AG04450 (cell line): ENCODE measurements at regions not wholly inside any gene's neighbourhood (a gene's known extent, or its start where the extent isn't known, plus 50 kb on each side); places are given as distances from the start of the nearest gene placed in this dataset.

Experiments
- CTCF ChIA-PET: fragments of 300-600, 350-600 bp; formaldehyde crosslinking; extraction: SDS; loops from one replicate; lab custom pipeline; 2022; ENCODE audit warnings: antibody characterized with exemption, inconsistent platforms; lab: Charles Lee
- POLR2A ChIA-PET: fragments of 350-600 bp; formaldehyde crosslinking; extraction: SDS; loops from one replicate; lab custom pipeline; 2021; ENCODE audit warnings: antibody characterized with exemption, inconsistent platforms; lab: Yijun Ruan, JAX
- DNase-seq: peaks from one replicate; pipeline ENCODE4 v3.0.0-alpha.2; 2011; ENCODE audit warnings: low read depth, low spot score
- H3K27ac ChIP-seq: one replicate; pipeline ENCODE4 v1.5.1; 2012; ENCODE audit warnings: low read depth, low read length, control low read depth
- H3K27me3 ChIP-seq: one replicate; pipeline ENCODE4 v1.6.0; 2012; ENCODE audit warnings: low read length; ENCODE audit not compliant: control insufficient read depth, insufficient read depth
- H3K4me3 ChIP-seq: 2 replicates; pipeline ENCODE4 v1.5.1; 2011; ENCODE audit warnings: mild to moderate bottlenecking, low read depth, low read length, control low read depth
- H3K9me3 ChIP-seq: 2 replicates; pipeline ENCODE4 v1.5.1; 2012; ENCODE audit warnings: low read length; ENCODE audit not compliant: control insufficient read depth, insufficient read depth
- CTCF ChIP-seq: IDR thresholded peaks from 2 replicates; pipeline ENCODE4 v1.5.1; 2011; ENCODE audit warnings: low read depth, low read length, control low read depth, inconsistent platforms

DNA sequence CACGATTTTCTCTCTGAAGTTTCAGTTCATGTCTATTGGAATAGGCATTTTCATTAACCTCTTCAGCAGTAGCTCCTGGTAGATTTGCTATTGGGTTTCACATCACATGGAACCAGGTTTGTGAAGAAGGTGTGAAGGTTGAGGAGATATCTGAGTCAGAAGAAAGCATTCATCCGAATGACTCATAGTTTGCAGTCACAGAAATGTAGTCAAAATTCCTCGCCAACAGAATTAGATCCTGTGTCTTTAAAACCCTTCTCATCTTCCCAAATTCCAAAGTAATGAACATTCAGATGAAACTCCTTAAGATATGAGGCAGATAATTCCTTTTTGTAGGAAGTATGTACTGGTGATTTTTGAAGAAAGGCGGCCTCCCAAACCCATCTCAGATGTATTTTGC, 125.0 kb upstream of the LARGE1 start:
- CTCF ChIA-PET: no interaction called here
- no peak for DNase-seq
- no peaks in the 10 kb centered on the region for H3K27me3 ChIP-seq
- H3K27ac ChIP-seq: no peak overlapping the region
- POLR2A ChIA-PET: no interaction called here
- H3K4me3 ChIP-seq: no peak overlapping the region
- peaks cover 4% of the 10 kb centered on the region; the same call in 1 of the 2 replicates for H3K9me3 ChIP-seq
- TF ChIP-seq CTCF: no peak

DNA sequence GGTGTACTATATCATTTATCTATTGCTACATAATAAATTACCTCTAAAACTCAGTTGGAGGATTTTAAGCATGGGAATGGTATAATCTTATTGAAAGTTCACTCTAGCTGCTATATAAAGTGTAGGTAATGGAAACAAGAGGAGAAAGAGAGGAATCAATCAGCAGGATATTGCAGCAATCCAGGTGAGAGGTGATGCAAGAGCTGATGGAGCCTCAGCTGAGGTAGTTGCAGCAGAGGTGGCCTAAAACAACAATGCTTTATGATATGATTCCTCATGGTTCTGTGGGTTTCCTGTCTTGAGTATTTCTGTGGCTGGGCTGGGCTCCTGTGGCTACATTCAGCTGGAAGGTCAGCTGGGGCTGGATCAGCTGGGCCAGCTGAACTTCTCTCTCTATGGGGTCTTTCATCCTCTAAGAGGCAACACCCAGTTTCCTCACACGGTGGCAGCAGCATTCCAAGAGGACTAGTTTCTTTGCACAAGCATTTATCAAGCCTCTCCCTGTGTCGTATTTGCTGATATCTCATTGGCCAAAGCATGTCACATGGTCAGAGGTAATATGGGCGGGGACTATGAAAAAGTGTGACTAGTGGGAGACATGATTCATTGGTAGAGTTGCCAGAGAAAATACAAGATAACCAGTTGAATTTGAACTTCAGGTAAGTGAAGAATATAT, 135.4 kb upstream of the LARGE1 start:
- no peak overlapping the region for H3K27ac ChIP-seq
- no peak overlapping the region for H3K4me3 ChIP-seq
- POLR2A ChIA-PET: no interaction called here
- no peak for TF ChIP-seq CTCF
- DNase-seq: no peak
- CTCF ChIA-PET: interaction anchor here (0.8 kb wide), 1 partner anchor 589 kb away, joined by 5 read pairs; no protein-coding TSS in a partner anchor
- H3K27me3 ChIP-seq: no peaks in the 10 kb centered on the region
- H3K9me3 ChIP-seq: peaks cover 16% of the 10 kb centered on the region

- ChIA-PET CTCF (no interaction called here), POLR2A (no interaction called here)
- no peak for TF ChIP-seq CTCF
- no peak for DNase-seq
- Histone ChIP-seq H3K27ac (no peak overlapping the region), H3K9me3 (peaks cover 18% of the 10 kb centered on the region), H3K4me3 (no peak overlapping the region), H3K27me3 (no peaks in the 10 kb centered on the region)
These were observed 137.4 kb upstream of the LARGE1 start for GRCh38 chr22:34057726-34058125.

GRCh38 chr22:34064696-34065095, 144.4 kb upstream of the LARGE1 start:
- Histone ChIP-seq H3K27ac (no peak overlapping the region), H3K9me3 (peaks cover 31% of the 10 kb centered on the region), H3K27me3 (no peaks in the 10 kb centered on the region), H3K4me3 (no peak overlapping the region)
- TF ChIP-seq CTCF: no peak
- DNase-seq: no peak
- ChIA-PET POLR2A (no interaction called here), CTCF (no interaction called here)

DNA sequence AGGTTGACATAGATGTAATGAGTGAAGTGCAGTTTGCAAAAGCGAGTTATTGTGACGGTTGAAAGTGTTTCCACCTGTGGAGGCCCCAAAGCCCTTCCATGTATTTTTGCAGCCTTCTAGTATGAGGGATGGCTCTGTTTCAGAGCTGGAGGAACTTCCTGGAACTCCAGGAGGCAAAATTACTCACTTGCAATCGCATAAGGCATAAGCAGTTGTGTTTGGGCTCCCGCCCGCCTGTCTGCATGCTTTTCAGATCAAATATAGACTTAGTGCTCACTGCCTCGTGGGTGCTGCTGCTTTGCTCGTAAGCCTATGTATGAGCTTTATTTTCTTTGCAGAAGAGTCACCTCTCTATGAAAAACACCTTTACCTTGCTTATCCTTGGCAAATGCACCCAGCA, 146.8 kb upstream of the LARGE1 start:
- Histone ChIP-seq H3K4me3 (no peak overlapping the region), H3K9me3 (peaks cover 29% of the 10 kb centered on the region), H3K27me3 (no peaks in the 10 kb centered on the region), H3K27ac (no peak overlapping the region)
- TF ChIP-seq CTCF: no peak
- ChIA-PET CTCF (no interaction called here), POLR2A (no interaction called here)
- DNase-seq: no peak
